Hepatocyte (in vitro differentiated cells): ENCODE measurements at regions not wholly inside any gene's neighbourhood (a gene's known extent, or its start where the extent isn't known, plus 50 kb on each side); places are given as distances from the start of the nearest gene placed in this dataset.

Experiments used
- DNase-seq: peaks from one replicate; pipeline ENCODE4 v3.0.0-alpha.2; 2016; ENCODE audit warnings: low spot score
- H2AFZ ChIP-seq: fragments of 200-600 bp; sonication (generic); 2 replicates; pipeline ENCODE4 v1.6.0; 2016; ENCODE audit warnings: antibody characterized with exemption, mild to moderate bottlenecking
- H3K27ac ChIP-seq: fragments of 200-600 bp; sonication (generic); 2 replicates; pipeline ENCODE4 v1.5.1; 2016; ENCODE audit warnings: mild to moderate bottlenecking
- H3K27me3 ChIP-seq: fragments of 200-600 bp; sonication (generic); 2 replicates; pipeline ENCODE4 v1.6.1; 2016
- H3K36me3 ChIP-seq: fragments of 200-600 bp; sonication (generic); replicated peaks from 2 replicates; pipeline ENCODE4 v1.5.1; 2016; ENCODE audit warnings: low read depth; ENCODE audit not compliant: insufficient read depth
- H3K4me1 ChIP-seq: fragments of 200-600 bp; sonication (generic); 2 replicates; pipeline ENCODE4 v1.5.1; 2016; ENCODE audit warnings: mild to moderate bottlenecking, moderate library complexity; ENCODE audit not compliant: insufficient read depth
- H3K4me2 ChIP-seq: fragments of 200-600 bp; sonication (generic); 2 replicates; pipeline ENCODE4 v1.6.0; 2016
- H3K4me3 ChIP-seq: fragments of 200-600 bp; sonication (generic); 2 replicates; pipeline ENCODE4 v1.5.1; 2016; ENCODE audit warnings: mild to moderate bottlenecking
- H3K79me2 ChIP-seq: fragments of 200-600 bp; sonication (generic); 2 replicates; pipeline ENCODE4 v1.6.0; 2017; ENCODE audit warnings: mild to moderate bottlenecking
- H3K9me2 ChIP-seq: fragments of 200-600 bp; sonication (generic); replicated peaks from 2 replicates; pipeline ENCODE4 v1.6.0; 2017; ENCODE audit warnings: mild to moderate bottlenecking; ENCODE audit not compliant: insufficient read depth
- H3K9me3 ChIP-seq: fragments of 200-600 bp; sonication (generic); 2 replicates; pipeline ENCODE4 v1.5.1; 2016; ENCODE audit warnings: low read depth, mild to moderate bottlenecking
- H4K20me1 ChIP-seq: fragments of 200-600 bp; sonication (generic); 2 replicates; pipeline ENCODE4 v1.6.0; 2016; ENCODE audit warnings: mild to moderate bottlenecking; ENCODE audit not compliant: insufficient read depth, poor library complexity, severe bottlenecking
- CTCF ChIP-seq: fragments of 200-600 bp; sonication (generic); IDR thresholded peaks from 2 replicates; pipeline ENCODE4 v1.5.1; 2016; ENCODE audit warnings: antibody characterized with exemption, mild to moderate bottlenecking; ENCODE audit not compliant: poor library complexity
- EZH2 ChIP-seq: fragments of 200-600 bp; sonication (generic); IDR thresholded peaks from 2 replicates; pipeline ENCODE4 v1.6.1; 2016; ENCODE audit warnings: antibody characterized with exemption, mild to moderate bottlenecking, borderline replicate concordance
- EZH2phosphoT487 ChIP-seq: fragments of 200-600 bp; sonication (generic); IDR thresholded peaks from one replicate; pipeline ENCODE4 v1.6.1; 2018; ENCODE audit warnings: antibody characterized with exemption, mild to moderate bottlenecking, low read depth, moderate library complexity; ENCODE audit not compliant: unreplicated experiment, severe bottlenecking
- WGBS: methylation state at CpG from one replicate; pipeline ENCODE4 v1.1.6; 2016; ENCODE audit warnings: low lambda C conversion rate; ENCODE audit errors: missing lambda C conversion rate; 5-methylcytosine and 5-hydroxymethylcytosine counted together

GRCh38 chr6:10141746-10142443 lies 273.0 kb downstream of the TFAP2A start:
- WGBS, result 63% methylated on average over 3 of the region's 3 CpGs
- TF ChIP-seq CTCF, result no peak
- no peak for TF ChIP-seq EZH2
- TF ChIP-seq EZH2phosphoT487, result no peak
- no peaks in the 10 kb centered on the region for H3K36me3 ChIP-seq
- DNase-seq, result peak; percentile 11
- no peak overlapping the region for H3K4me3 ChIP-seq
- H3K9me2 ChIP-seq, result no peaks in the 10 kb centered on the region
- H3K27ac ChIP-seq, result no peak overlapping the region
- H3K79me2 ChIP-seq, result no peaks in the 10 kb centered on the region
- no peaks in the 10 kb centered on the region for H3K4me1 ChIP-seq
- H4K20me1 ChIP-seq, result no peaks in the 10 kb centered on the region
- H3K9me3 ChIP-seq, result no peaks in the 10 kb centered on the region
- no peaks in the 10 kb centered on the region for H3K27me3 ChIP-seq
- H2AFZ ChIP-seq, result no peak overlapping the region
- H3K4me2 ChIP-seq, result no peak overlapping the region

- H3K9me2 ChIP-seq, result no peaks in the 10 kb centered on the region
- no peaks in the 10 kb centered on the region for H3K79me2 ChIP-seq
- no peak overlapping the region for H3K27ac ChIP-seq
- no peaks in the 10 kb centered on the region for H3K27me3 ChIP-seq
- 61% methylated on average over 3 of the region's 3 CpGs for WGBS
- H3K4me2 ChIP-seq, result no peak overlapping the region
- TF ChIP-seq CTCF (no peak), EZH2 (no peak), EZH2phosphoT487 (no peak)
- H4K20me1 ChIP-seq, result no peaks in the 10 kb centered on the region
- H2AFZ ChIP-seq, result no peak overlapping the region
- no peaks in the 10 kb centered on the region for H3K36me3 ChIP-seq
- no peak for DNase-seq
- no peak overlapping the region for H3K4me3 ChIP-seq
- no peaks in the 10 kb centered on the region for H3K4me1 ChIP-seq
- H3K9me3 ChIP-seq, result no peaks in the 10 kb centered on the region
Measured at GRCh38 chr6:10140824-10141223, 274.1 kb downstream of the TFAP2A start.

GRCh38 chr6:10140136-10140535 lies 274.7 kb downstream of the TFAP2A start:
- Histone ChIP-seq H3K36me3 (no peaks in the 10 kb centered on the region), H3K27me3 (no peaks in the 10 kb centered on the region), H3K9me3 (no peaks in the 10 kb centered on the region), H3K4me2 (no peak overlapping the region), H2AFZ (no peak overlapping the region), H3K9me2 (no peaks in the 10 kb centered on the region), H3K79me2 (no peaks in the 10 kb centered on the region), H3K4me1 (no peaks in the 10 kb centered on the region), H3K27ac (no peak overlapping the region), H3K4me3 (no peak overlapping the region), H4K20me1 (no peaks in the 10 kb centered on the region)
- WGBS, result 77% methylated on average over 3 of the region's 3 CpGs
- no peak for TF ChIP-seq CTCF
- no peak for TF ChIP-seq EZH2
- TF ChIP-seq EZH2phosphoT487, result no peak
- no peak for DNase-seq
